ENCODE measurements at regions not wholly inside any gene's neighbourhood (a gene's known extent, or its start where the extent isn't known, plus 50 kb on each side); places are given as distances from the start of the nearest gene placed in this dataset.
"Not testable (repeated sequence)": the region's sequence is repeated elsewhere in the genome, so short reads cannot be mapped to it uniquely, and the experiment has no call there.

DNA sequence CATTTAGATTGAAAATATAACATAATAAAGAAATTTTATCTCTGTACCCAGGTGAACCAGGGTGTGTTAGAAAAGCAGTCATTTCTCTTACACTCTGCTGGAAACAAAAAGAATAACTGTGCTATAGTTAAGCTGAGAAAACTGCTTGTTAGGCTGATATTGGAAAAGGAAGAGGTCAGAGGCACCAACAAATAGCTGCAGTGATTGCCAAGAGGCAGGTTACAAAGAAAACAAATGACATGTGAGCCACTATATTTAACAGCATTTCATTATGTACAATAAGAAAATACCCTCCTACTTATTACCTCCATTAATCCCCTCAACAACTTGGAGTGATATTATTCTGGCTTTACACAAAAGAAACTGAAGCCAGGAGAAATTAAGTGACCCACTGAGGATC is 607.9 kb upstream of the TLE4 start:
- DNase-seq (ENCODE audit: low read depth in 2 of 2) = no peak

- DNase-seq (ENCODE audit: low read depth in 2 of 2) = no peak
Observed at GRCh38 chr9:78967596-78968217, 604.1 kb upstream of the TLE4 start.

DNA sequence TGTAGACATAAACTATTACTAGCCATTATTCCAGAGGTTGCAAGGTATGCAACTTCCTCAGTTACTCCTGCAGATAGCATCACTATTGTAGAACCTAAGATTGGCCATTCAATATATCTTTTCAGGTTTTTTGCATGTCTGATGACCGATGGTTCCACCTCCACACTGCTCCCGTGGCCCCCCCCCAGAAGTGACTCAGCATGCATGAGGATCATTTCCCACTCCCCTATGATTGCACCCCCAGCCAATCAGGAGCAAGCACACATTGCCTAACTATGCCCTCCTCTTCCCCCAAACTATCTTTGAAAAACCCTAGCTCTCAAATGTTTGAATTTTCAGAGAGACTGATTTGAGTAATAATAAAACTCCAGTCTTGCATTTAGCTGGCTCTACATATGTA is 601.4 kb upstream of the TLE4 start:
- no peak for DNase-seq (ENCODE audit: low read depth in 2 of 2)

- DNase-seq (ENCODE audit: low read depth in 2 of 2) = no peak
Observed at GRCh38 chr9:78971540-78971939, 600.2 kb upstream of the TLE4 start.

- DNase-seq (ENCODE audit: low read depth in 2 of 2) = no peak
Observed at GRCh38 chr9:78972303-78972999, 599.3 kb upstream of the TLE4 start.

GRCh38 chr9:78973907-78974306 is 597.9 kb upstream of the TLE4 start:
- no peak for DNase-seq (ENCODE audit: low read depth in 2 of 2)

DNA sequence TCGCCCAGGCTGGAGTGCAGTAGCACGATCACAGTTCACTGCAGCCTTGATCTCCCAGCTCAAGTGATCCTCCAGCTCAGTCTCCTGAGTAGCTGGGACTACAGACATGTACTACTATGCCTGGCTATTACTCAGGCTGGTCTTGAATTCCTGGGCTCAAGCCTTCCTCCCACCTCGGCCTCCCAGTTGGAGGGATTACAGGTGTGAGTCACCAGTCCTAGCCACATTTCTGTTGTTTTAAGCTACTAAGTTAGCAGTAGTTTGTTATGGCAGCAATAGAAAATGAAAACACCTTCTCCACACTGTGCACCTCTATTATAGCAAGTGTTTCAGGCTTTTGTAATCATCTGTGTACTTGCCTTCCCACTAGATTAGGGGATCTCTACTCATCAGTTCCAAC is 588.9 kb upstream of the TLE4 start:
- no peak for DNase-seq (ENCODE audit: low read depth in 2 of 2)

DNA sequence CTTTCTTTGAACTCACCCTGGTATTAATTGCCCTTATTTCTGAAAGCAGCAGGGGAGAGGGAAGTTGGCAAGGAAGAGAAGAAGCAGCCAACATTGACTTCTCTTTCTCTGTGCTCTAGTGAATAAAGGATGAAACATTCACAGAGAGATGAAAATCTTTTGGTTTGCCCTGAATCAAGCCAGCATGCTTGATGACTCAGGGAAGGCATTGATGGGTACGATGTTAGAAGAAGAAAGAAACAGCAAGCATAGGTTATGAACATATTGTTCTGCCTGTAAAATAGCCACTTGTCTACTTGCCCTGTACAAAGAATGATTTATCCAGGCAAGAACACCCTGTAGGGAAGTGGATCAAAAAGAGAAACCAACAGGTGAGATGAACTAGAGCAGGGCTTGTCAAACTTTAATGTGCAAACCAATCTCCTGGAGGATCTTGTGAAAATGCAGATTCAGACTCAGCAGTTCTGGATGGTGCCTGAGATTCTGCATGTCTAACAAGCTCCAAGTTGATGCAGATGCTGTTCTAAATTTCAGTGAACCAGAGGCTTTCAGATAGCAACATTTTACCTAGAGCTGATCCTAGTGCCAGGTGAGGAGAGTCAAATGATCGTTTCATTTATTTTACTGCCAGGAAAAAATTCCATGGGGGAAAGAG is 586.6 kb upstream of the TLE4 start:
- no peak for DNase-seq (ENCODE audit: low read depth in 2 of 2)

- DNase-seq (ENCODE audit: low read depth in 2 of 2) = no peak
Observed at GRCh38 chr9:78986446-78986845, 585.3 kb upstream of the TLE4 start.

DNA sequence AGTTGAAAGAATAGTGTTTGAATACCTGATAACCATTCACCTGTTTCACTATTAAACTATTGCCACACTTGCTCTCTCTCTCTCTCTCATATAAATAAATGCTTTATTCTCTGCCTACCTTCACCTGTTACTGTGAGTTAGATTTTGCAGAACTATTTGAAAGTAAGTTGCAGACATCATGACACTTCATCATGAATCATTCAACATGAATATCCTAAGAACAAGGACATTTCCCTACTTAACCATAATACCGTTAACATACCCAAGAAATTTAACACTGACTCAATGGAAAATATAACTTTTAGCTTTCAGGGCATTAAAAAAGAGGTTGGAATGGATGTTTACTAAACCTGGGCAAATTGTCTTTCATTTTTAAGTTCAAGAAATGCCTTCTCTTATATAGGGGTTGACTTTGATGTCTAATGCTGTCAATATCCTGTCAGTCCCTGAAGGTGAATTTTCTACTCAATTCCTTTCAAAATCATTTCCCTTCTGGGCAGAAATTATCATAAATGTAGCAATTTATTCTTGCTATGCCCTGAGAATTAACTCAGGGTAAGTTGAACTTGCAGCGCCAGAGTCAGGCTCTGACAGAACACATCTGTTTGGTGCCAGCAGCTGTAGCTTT is 582.6 kb upstream of the TLE4 start:
- no peak for DNase-seq (ENCODE audit: low read depth in 2 of 2)

DNA sequence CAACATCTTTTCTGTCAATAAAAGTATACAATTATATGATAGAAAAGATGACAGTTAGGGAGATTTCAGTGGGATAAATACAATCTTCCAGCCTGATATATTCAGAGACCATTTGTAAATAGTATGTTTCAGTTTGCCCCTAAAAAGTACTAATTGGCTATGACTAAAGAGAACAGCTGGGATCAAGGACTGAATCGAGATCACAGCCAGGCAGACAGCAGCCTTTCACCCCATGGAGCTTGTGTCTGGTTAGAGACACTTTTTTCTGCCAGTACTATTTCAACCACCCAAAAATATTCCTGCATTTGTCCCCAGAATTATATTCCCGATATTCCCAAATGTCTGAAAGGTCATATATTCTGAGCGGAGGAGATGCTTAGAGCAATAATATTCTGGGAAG is 577.3 kb upstream of the TLE4 start:
- no peak for DNase-seq (ENCODE audit: low read depth in 2 of 2)

GRCh38 chr9:78994974-78995373 is 576.8 kb upstream of the TLE4 start:
- DNase-seq (ENCODE audit: low read depth in 2 of 2) = not testable (repeated sequence)

DNA sequence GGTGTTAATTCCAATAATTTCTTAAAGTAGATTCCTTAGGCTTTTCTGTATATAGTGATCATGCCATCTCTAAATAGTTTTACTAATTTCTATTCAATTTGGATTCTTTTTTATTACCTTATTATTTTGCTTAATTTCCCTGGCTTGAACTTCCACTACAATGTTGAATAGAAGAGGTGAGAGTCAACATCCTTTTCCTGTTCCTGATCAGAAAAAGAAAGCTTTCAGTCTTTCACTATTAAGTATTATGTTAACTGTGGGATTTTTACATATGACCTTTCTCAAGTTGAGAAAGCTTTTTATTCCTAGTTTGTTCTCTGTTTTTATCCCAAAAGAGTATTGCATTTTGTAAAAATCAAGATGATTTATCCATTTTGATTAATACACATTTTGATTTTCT is 574.5 kb upstream of the TLE4 start:
- no peak for DNase-seq (ENCODE audit: low read depth in 2 of 2)

DNA sequence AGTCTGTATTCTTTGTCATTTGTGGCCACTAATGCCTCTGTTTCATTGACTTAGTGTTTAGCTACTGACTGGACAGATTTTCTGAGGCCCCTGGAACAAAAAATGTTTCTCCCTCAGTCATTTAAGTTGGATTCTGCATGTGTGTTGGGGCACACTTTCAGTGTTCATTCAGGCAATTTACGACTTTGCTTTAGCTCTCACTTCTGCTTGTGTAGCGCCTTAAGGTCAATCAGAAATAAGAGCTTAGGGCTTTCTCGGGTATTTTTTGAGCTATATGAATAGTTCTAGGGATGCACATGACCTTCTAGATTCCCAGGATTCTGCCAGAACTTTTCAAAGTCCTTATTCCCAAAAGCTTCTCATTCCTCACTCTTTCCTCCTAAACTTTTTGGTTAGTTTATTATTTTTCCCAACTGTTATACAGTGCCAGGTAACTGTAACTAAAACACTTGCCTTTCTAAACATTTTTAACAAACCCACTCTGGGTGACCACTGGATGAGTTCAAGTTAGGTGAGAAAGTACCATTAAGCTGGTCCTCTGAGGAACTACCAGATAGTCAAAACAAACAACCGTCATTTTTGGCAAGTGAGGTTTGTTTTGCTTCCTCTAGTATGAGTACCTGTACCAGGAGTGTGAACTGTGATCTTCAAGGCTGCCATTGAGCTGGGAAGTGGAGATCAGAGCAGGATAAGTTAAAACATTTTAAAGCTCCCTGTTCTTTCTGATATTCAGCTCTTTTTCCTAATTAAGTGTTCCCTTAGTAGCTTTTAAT is 571.3 kb upstream of the TLE4 start:
- DNase-seq (ENCODE audit: low read depth in 2 of 2) = no peak

- DNase-seq (ENCODE audit: low read depth in 2 of 2) = no peak
Observed at GRCh38 chr9:79001012-79001411, 570.8 kb upstream of the TLE4 start.

GRCh38 chr9:79003514-79003913 is 568.3 kb upstream of the TLE4 start:
- no peak for DNase-seq (ENCODE audit: low read depth in 2 of 2)

DNA sequence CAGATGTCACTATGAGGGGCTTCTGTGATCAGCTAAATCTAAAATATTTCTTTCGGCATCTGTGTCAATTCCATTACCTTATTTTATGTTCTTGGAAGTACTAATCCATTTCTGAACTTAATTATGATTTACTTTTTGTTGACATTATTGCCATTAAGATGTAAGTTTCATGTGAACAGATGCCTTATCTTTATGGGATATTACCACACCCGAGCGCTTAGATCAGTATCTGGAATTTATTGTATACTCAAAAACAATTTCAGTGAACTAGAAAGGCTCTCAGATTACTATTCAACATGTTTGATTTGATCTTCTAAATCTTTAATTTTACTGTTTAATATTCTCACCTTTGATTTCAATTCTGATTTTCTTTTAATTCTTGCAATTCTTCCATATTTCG is 567.7 kb upstream of the TLE4 start:
- DNase-seq (ENCODE audit: low read depth in 2 of 2) = no peak

- no peak for DNase-seq (ENCODE audit: low read depth in 2 of 2)
Observed at GRCh38 chr9:79006546-79006945, 565.2 kb upstream of the TLE4 start.

- DNase-seq (ENCODE audit: low read depth in 2 of 2) = no peak
Observed at GRCh38 chr9:79007701-79008483, 563.9 kb upstream of the TLE4 start.

- no peak for DNase-seq (ENCODE audit: low read depth in 2 of 2)
Observed at GRCh38 chr9:79008916-79009315, 562.8 kb upstream of the TLE4 start.

DNA sequence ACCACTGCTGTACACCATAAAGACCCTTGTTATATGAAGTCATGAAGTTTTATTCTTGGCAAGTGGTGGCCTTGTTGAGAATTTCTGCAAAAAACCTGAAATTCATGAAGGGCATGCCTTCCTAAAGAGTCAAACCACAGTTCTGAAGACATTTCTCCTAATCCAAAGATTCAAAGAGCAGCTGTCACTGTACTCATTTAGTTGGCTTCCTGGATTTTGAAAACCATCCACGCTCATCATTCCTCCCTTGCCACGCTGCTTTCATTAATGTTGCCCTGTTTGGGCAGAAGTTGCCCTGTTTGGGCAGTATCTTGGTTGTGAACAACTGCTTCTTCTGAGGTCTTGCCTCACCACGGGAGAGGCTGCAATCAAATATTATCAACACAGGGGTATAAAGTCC is 560.3 kb upstream of the TLE4 start:
- no peak for DNase-seq (ENCODE audit: low read depth in 2 of 2)

All from fibroblast of skin of left quadriceps (primary cell).